ENCODE measurements at regions not wholly inside any gene's neighbourhood (a gene's known extent, or its start where the extent isn't known, plus 50 kb on each side); places are given as distances from the start of the nearest gene placed in this dataset.

- ATAC-seq (ENCODE audit: low read depth) (no peak), DNase-seq (no peak)
- Histone ChIP-seq H2BK20ac (ENCODE audit: low read depth, low read length) (no peak overlapping the region), H3K79me1 (ENCODE audit: low read depth in 1 of 2, low read length in 2 of 2) (no peaks in the 10 kb centered on the region), H2BK15ac (ENCODE audit: low read depth, low read length) (no peak overlapping the region), H3K14ac (replicated peaks; ENCODE audit: low read depth, low read length) (no peak overlapping the region), H4K91ac (ENCODE audit: insufficient read depth, low read depth, low read length) (no peak overlapping the region), H3K4me2 (ENCODE audit: low read depth, low read length) (no peak overlapping the region), H3K56ac (ENCODE audit: extremely low read depth, insufficient read depth, low read length) (no peak overlapping the region), H4K5ac (ENCODE audit: low read depth, low read length) (no peak overlapping the region), H3K9me1 (ENCODE audit: insufficient read depth, low read length) (no peaks in the 10 kb centered on the region), H3K23ac (ENCODE audit: low read depth, low read length) (no peak overlapping the region), H2BK5ac (ENCODE audit: low read depth, low read length, poor library complexity, severe bottlenecking) (no peak overlapping the region), H3K4me1 (ENCODE audit: control insufficient read depth, insufficient read depth, low read length) (no peaks in the 10 kb centered on the region), H3K36me3 (ENCODE audit: control insufficient read depth, insufficient read depth, low read length) (no peaks in the 10 kb centered on the region), H3K9me3 (ENCODE audit: control insufficient read depth, insufficient read depth, low read length) (no peaks in the 10 kb centered on the region), H2AK9ac (replicated peaks; ENCODE audit: low read depth, low read length, poor library complexity) (no peak overlapping the region), H3K18ac (ENCODE audit: low read depth, low read length) (no peak overlapping the region), H3K27me3 (ENCODE audit: control insufficient read depth, insufficient read depth, low read length) (no peaks in the 10 kb centered on the region), H2AFZ (replicated peaks; ENCODE audit: low read length, poor library complexity) (no peak overlapping the region), H2AK5ac (ENCODE audit: low read depth, low read length) (no peak overlapping the region), H4K20me1 (ENCODE audit: insufficient read depth, low read length) (no peaks in the 10 kb centered on the region), H3K4me3 (ENCODE audit: insufficient read depth, low read depth, low read length) (no peak overlapping the region), H3K4ac (ENCODE audit: low read depth, low read length) (no peak overlapping the region), H2BK120ac (ENCODE audit: low read depth, low read length) (no peak overlapping the region), H4K8ac (ENCODE audit: low read depth in 2 of 2, low read length in 2 of 2) (no peak overlapping the region), H3K27ac (ENCODE audit: insufficient read depth, low read length) (no peak overlapping the region), H3K9ac (ENCODE audit: low read depth, low read length) (no peak overlapping the region)
- intact Hi-C loops (cut with micrococcal nuclease) = no loop called here
- CTCF ChIA-PET = no interaction called here
- TF ChIP-seq MAFK (IDR thresholded peaks at IDR 0.05; ENCODE audit: low read depth, low read length) = no peak
- TF ChIP-seq SMC3 (IDR thresholded peaks at IDR 0.05; ENCODE audit: low read depth, low read length) = no peak
- no peak for TF ChIP-seq CHD1 (IDR thresholded peaks at IDR 0.05; ENCODE audit: low read depth, low read length)
- TF ChIP-seq RFX5 (IDR thresholded peaks at IDR 0.05; ENCODE audit: low read depth, low read length) = no peak
- TF ChIP-seq FOS (IDR thresholded peaks at IDR 0.05; ENCODE audit: low read depth, low read length) = no peak
- no peak for TF ChIP-seq MAZ (IDR thresholded peaks at IDR 0.05; ENCODE audit: borderline replicate concordance, low read depth, low read length)
- TF ChIP-seq CTCF (conservative IDR thresholded peaks at IDR 0.05; ENCODE audit: low read depth, low read length) = no peak
- dilution Hi-C loops (cut with HindIII; ENCODE audit: low sequenced_read_pairs, unreplicated experiment) = no loop called here
- WGBS, 2 experiments (ENCODE audit: extremely low coverage in 2 of 2, insufficient read length in 1 of 2) = no CpG with 5 or more reads among the region's 3 CpGs
- BruUV-seq (replicated peaks) = no TSS peak
- in situ Hi-C loops (cut with MboI; ENCODE audit: low sequenced_read_pairs) = no loop called here
- POLR2A ChIA-PET (ENCODE audit: unreplicated experiment) = interaction anchor here (0.6 kb wide), 1 partner anchor 79 kb away, joined by 11 read pairs; no protein-coding TSS in a partner anchor
These were observed 53.5 kb upstream of the ARHGAP21 start for GRCh38 chr10:24777196-24777595.

All from IMR-90 (cell line).